D721Med (cell line): ENCODE measurements at regions not wholly inside any gene's neighbourhood (a gene's known extent, or its start where the extent isn't known, plus 50 kb on each side); places are given as distances from the start of the nearest gene placed in this dataset.

Source experiments
- DNase-seq: peaks from one replicate; pipeline ENCODE4 v3.0.0; 2011; ENCODE audit warnings: low spot score; ENCODE audit not compliant: insufficient read length
- FAIRE-seq: peaks from 2 replicates; lab custom pipeline; 2011; peaks lifted over from hg19 to GRCh38; lab: Jason Lieb, UNC
- TF ChIP-seq, protein P1 (sequence below): IDR thresholded peaks from 2 replicates; pipeline ENCODE4 v1.5.1; 2012; ENCODE audit warnings: mild to moderate bottlenecking, control low read depth; ENCODE audit not compliant: insufficient read depth; ENCODE audit errors: missing control alignments

DNA sequence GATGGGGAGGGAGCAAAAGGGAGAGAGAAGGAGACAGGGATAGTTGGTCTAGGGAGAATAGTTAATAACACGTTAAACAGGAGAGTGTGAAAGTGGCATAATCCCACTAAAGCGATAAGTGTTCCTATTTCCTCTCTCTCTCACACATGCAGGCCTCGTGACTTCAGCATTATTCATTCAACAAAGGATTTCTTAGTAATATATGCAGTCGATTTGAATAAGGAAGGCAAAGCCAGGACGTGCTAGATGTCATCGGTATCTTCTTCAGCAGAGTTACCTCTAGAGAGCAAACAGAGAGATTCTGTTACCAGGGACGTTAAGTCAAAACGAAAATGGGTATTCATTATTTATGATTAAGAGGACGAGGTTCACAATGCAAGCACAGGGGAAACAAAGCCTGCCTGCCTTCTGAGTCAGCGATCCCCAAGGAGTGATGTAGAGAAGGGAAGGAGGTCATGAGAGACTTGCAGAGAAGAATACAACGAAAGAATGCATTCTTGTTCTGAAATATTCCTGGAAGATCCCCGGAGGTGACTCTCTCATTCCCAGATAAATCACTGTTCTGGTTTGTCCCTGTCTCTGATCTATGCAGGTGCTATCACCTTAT, 1048.4 kb downstream of the NLGN4X start:
- TF ChIP-seq, protein P1, sequence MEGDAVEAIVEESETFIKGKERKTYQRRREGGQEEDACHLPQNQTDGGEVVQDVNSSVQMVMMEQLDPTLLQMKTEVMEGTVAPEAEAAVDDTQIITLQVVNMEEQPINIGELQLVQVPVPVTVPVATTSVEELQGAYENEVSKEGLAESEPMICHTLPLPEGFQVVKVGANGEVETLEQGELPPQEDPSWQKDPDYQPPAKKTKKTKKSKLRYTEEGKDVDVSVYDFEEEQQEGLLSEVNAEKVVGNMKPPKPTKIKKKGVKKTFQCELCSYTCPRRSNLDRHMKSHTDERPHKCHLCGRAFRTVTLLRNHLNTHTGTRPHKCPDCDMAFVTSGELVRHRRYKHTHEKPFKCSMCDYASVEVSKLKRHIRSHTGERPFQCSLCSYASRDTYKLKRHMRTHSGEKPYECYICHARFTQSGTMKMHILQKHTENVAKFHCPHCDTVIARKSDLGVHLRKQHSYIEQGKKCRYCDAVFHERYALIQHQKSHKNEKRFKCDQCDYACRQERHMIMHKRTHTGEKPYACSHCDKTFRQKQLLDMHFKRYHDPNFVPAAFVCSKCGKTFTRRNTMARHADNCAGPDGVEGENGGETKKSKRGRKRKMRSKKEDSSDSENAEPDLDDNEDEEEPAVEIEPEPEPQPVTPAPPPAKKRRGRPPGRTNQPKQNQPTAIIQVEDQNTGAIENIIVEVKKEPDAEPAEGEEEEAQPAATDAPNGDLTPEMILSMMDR: no peak
- DNase-seq (no peak), FAIRE-seq (no peak)

DNA sequence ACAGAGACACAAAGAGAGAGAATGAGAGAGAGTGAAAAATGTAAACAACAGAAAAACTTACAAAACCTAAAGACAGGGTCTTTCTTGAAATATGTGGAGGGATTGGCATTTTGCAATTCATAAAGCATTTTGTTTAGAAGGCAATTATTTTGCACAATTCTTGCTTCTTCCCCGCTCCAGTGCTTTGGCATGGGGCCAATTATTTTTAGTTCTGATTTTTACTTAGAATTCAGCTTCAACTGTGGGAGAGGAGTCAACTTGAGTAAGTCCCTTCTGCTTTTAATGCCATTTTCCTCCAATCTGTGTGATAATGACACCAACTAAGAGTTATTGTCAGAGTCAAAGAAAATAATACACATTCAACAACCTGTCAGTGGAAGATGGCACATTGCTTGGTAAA, 1051.9 kb downstream of the NLGN4X start:
- TF ChIP-seq, protein P1: no peak
- no peak for DNase-seq
- no peak for FAIRE-seq

DNA sequence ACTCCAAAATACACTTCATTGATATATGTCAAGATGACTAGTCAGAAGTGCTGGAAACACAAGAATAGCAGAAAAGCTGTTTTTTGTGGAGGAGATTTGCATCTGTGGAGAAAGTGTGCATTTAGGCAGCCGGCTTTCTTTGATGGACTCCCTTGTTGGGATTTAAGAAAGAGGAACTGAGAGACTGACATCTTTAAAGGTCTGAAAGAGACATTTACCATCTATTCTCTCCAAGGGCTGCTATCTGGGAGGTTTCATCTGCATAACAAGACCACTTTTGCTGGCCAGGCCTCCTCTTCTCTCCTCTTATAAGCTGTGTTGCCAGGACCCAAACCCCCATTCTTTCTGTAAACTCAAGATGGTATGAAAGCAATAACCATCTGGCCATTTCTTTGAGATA, 1065.0 kb downstream of the NLGN4X start:
- TF ChIP-seq, protein P1: no peak
- FAIRE-seq: no peak
- no peak for DNase-seq

DNA sequence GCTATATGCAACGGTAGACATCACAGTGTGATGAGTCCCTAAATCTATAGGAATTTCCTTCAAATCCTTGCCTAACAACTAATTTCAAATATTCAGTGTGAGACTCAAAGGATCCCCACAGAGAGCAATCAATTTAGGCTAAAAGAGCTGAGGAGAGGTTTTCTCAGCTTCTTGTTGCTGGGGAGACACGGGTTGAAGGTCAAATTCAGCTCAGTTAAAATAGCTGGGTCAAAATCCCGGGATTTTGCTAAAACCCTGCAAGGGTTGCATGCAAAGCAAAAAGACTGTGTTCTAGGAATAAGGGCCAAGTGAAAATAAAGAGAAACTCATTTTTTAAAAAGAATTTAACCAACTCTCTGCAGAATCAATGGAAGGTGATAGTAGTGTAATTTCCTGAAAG, 1073.4 kb downstream of the NLGN4X start:
- no peak for DNase-seq
- no peak for FAIRE-seq
- TF ChIP-seq, protein P1: no peak

DNA sequence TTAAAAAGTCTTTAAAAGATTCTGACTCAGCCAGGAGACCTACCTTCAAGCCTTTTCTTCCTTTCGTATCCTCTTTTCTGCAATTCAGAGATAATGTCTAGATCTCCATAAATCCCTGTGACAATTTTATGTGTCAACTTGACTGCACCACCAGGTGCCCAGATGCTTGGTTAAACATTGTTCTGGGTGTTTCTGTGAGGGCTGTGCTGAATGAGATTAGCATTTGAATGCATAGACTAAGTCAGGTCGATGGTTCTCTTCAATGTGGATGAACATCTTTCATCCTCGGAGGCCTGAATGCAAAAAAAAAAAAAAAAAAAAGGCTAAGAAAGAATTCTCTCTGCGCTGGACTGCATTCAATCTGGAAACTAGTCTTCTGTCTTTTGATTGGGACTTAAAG, 1082.7 kb downstream of the NLGN4X start:
- no peak for FAIRE-seq
- TF ChIP-seq, protein P1: no peak
- DNase-seq: no peak

DNA sequence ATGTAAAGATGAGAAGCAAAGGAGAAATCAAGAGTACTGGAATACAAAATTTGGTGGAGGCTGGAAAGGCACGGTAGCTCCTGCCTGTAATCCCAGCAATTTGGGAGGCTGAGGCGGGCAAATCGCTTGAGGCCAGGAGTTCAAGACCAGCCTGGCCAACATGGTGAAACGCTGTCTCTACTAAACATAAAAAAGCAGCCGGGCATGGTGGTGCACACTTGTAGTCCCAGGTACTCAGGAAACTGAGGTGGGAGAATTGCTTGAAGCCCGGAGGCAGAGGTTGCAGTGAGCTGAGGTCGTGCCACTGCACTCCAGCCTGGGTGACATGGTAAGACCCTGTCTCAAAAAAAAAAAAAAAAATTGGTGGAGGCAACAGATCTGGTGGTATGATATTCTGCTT, 1086.0 kb downstream of the NLGN4X start:
- TF ChIP-seq, protein P1: no peak
- no peak for FAIRE-seq

DNA sequence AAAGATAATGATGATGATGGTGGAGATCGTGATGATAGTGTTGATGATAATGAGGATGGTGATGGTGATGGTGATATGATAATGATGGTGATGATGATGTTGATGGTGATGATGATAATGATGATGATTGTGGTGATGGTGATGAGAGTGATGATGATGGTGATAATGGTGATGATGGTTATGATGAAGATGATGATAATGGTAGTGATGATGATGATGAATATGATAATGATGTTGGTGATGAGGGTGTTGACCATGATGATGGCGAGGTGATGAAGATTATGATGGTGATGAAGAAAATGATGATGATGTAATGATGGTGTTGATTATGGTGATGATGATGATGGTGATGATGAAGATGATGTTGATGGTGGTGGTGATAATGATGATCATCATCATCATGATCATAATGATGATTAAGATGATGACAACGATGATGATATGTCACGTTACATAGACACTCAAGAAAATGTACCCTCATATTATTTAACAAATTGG, 1106.4 kb downstream of the NLGN4X start:
- FAIRE-seq: peak; percentile 53
- TF ChIP-seq, protein P1: no peak
- no peak for DNase-seq

More for the DNA sequence above, 1086.0 kb downstream of the NLGN4X start:
- no peak for DNase-seq
